ENCODE measurements at regions not wholly inside any gene's neighbourhood (a gene's known extent, or its start where the extent isn't known, plus 50 kb on each side); places are given as distances from the start of the nearest gene placed in this dataset.

DNA sequence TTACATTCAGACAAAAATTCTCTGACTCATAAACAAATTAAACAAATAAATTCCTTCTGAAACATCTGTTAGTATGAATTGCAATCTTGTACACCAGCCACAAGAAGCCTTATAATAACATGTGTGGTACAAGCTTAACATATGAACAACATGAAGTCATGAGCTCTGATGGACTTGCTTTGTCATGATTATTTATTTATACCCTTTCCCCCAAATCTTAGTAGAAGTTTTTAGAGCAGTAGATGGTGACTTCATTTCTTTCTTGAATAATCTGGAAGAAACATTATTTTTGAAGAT, 633.4 kb downstream of the EPHA3 start:
- TF ChIP-seq POLR2A (IDR thresholded peaks at IDR 0.05): no peak
- TF ChIP-seq, protein P1, sequence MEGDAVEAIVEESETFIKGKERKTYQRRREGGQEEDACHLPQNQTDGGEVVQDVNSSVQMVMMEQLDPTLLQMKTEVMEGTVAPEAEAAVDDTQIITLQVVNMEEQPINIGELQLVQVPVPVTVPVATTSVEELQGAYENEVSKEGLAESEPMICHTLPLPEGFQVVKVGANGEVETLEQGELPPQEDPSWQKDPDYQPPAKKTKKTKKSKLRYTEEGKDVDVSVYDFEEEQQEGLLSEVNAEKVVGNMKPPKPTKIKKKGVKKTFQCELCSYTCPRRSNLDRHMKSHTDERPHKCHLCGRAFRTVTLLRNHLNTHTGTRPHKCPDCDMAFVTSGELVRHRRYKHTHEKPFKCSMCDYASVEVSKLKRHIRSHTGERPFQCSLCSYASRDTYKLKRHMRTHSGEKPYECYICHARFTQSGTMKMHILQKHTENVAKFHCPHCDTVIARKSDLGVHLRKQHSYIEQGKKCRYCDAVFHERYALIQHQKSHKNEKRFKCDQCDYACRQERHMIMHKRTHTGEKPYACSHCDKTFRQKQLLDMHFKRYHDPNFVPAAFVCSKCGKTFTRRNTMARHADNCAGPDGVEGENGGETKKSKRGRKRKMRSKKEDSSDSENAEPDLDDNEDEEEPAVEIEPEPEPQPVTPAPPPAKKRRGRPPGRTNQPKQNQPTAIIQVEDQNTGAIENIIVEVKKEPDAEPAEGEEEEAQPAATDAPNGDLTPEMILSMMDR (IDR thresholded peaks at IDR 0.05): no peak
